ENCODE measurements at regions not wholly inside any gene's neighbourhood (a gene's known extent, or its start where the extent isn't known, plus 50 kb on each side); places are given as distances from the start of the nearest gene placed in this dataset.
A peak's percentile ranks its signal among the peaks of the same experiment; 100 is the strongest.

DNA sequence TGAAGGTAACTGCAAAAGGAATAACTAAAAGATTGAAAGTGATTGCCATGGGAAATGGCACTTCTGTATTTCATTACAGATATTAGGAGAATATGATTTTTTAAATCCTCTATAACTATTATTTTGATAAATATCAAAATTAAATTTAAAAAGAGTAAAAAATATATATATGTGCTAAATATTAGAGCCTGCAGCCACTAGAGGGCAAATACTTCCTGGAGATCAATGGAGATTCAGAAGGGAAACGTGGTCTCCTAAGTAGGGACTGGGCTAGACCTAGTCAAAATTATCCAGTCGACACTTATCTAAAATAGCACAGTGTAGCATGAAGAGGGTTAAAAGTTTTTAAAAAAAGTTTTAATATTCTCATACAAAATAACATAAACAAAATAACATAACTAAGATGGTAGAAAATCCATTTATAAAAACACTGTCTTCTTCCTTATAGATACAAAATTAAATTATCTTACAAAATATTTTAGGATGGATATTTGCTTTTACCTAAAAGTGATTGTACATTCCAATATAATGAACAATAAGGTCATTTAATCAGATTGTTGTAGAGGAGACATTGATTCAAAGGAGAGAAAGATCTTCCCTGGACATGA is 434.3 kb downstream of the MDFIC start:
- Mint-ChIP-seq H3K27ac (no peak overlapping the region), H3K27me3 (peaks cover 5% of the 10 kb centered on the region), H3K4me1 (peaks cover 12% of the 10 kb centered on the region), H3K9me3 (ENCODE audit: insufficient read depth) (no peaks in the 10 kb centered on the region), H3K4me3 (no peak overlapping the region)
- H3K36me3 ChIP-seq (replicated peaks in 1 of 2; ENCODE audit: control extremely low read depth in 1 of 2, control insufficient read depth in 1 of 2, extremely low read depth in 1 of 2, insufficient read depth in 2 of 2, low read length in 1 of 2): no peaks in the 10 kb centered on the region
- ATAC-seq (ENCODE audit: low read depth): no peak
- H2AFZ ChIP-seq (ENCODE audit: insufficient read depth, low read depth, low read length, poor library complexity, severe bottlenecking): no peak overlapping the region
- intact Hi-C loops (cut with micrococcal nuclease): loop anchor here (5.0 kb wide), 1 partner anchor 91 kb away; no protein-coding TSS in a partner anchor
- no peaks in the 10 kb centered on the region for H4K20me1 ChIP-seq (ENCODE audit: control insufficient read depth, insufficient read depth, low read length, poor library complexity, severe bottlenecking)
- ChIA-PET CTCF (interaction anchor here (1.0 kb wide), 1 partner anchor 120 kb away, joined by 4 read pairs; no protein-coding TSS in a partner anchor), POLR2A (no interaction called here)
- DNase-seq: peak; percentile 37
- no peaks in the 10 kb centered on the region for H3K27me3 ChIP-seq (replicated peaks in 1 of 4; ENCODE audit: control extremely low read depth in 1 of 4, control insufficient read depth in 3 of 4, insufficient read depth in 4 of 4, low read length in 3 of 4)
- WGBS (ENCODE audit: insufficient coverage): no CpG with 5 or more reads among the region's 2 CpGs
- no peak overlapping the region for H3K9ac ChIP-seq (ENCODE audit: low read length)
- no peak overlapping the region for H3K4me2 ChIP-seq (replicated peaks; ENCODE audit: low read depth, low read length, poor library complexity, severe bottlenecking)
- no peak overlapping the region for H3K27ac ChIP-seq (ENCODE audit: low read length in 2 of 2)
- H3K4me3 ChIP-seq (ENCODE audit: control extremely low read depth in 1 of 5, extremely low read depth in 1 of 5, insufficient read depth in 1 of 5, low read depth in 2 of 5, low read length in 4 of 5): no peak overlapping the region
- TF ChIP-seq EZH2 (IDR thresholded peaks at IDR 0.05; ENCODE audit: borderline replicate concordance, insufficient read depth, low read depth, low read length, poor library complexity, severe bottlenecking): no peak
- TF ChIP-seq, protein P1, sequence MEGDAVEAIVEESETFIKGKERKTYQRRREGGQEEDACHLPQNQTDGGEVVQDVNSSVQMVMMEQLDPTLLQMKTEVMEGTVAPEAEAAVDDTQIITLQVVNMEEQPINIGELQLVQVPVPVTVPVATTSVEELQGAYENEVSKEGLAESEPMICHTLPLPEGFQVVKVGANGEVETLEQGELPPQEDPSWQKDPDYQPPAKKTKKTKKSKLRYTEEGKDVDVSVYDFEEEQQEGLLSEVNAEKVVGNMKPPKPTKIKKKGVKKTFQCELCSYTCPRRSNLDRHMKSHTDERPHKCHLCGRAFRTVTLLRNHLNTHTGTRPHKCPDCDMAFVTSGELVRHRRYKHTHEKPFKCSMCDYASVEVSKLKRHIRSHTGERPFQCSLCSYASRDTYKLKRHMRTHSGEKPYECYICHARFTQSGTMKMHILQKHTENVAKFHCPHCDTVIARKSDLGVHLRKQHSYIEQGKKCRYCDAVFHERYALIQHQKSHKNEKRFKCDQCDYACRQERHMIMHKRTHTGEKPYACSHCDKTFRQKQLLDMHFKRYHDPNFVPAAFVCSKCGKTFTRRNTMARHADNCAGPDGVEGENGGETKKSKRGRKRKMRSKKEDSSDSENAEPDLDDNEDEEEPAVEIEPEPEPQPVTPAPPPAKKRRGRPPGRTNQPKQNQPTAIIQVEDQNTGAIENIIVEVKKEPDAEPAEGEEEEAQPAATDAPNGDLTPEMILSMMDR (IDR thresholded peaks at IDR 0.05): peak; percentile 72
- H3K9me3 ChIP-seq (ENCODE audit: control extremely low read depth in 1 of 3, control insufficient read depth in 2 of 3, insufficient read depth in 1 of 3, low read length in 2 of 3): no peaks in the 10 kb centered on the region
- no peaks in the 10 kb centered on the region for H3K79me2 ChIP-seq (ENCODE audit: control insufficient read depth, insufficient read depth, low read length)
- peaks cover 0 to 6% of the 10 kb centered on the region in 2 donors for H3K4me1 ChIP-seq (ENCODE audit: control insufficient read depth in 2 of 2, insufficient read depth in 2 of 2, low read length in 2 of 2)

DNA sequence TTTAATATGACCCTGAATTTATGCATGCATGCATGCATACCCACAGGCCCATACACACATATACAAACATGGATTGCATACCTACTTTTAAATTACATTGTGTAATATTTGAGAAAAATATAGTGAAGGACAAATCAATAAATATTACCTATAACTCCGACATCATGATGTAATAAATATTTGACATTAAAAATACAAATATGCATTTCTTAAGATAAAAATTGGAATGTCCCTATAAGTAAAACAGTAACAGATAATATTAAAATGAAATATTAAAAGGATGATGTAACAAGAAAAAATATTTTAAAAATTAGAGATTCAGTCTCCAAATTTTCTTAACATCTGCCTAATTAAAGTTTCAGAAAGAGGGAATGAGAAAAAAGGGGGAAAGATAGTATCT is 433.0 kb downstream of the MDFIC start:
- Histone ChIP-seq H3K9ac (ENCODE audit: low read length) (no peak overlapping the region), H3K4me2 (replicated peaks; ENCODE audit: low read depth, low read length, poor library complexity, severe bottlenecking) (no peak overlapping the region), H2AFZ (ENCODE audit: insufficient read depth, low read depth, low read length, poor library complexity, severe bottlenecking) (no peak overlapping the region), H3K36me3 (replicated peaks in 1 of 2; ENCODE audit: control extremely low read depth in 1 of 2, control insufficient read depth in 1 of 2, extremely low read depth in 1 of 2, insufficient read depth in 2 of 2, low read length in 1 of 2) (no peaks in the 10 kb centered on the region), H3K27ac (ENCODE audit: low read length in 2 of 2) (no peak overlapping the region), H3K27me3 (replicated peaks in 1 of 4; ENCODE audit: control extremely low read depth in 1 of 4, control insufficient read depth in 3 of 4, insufficient read depth in 4 of 4, low read length in 3 of 4) (no peaks in the 10 kb centered on the region), H3K4me3 (ENCODE audit: control extremely low read depth in 1 of 5, extremely low read depth in 1 of 5, insufficient read depth in 1 of 5, low read depth in 2 of 5, low read length in 4 of 5) (no peak overlapping the region), H3K9me3 (ENCODE audit: control extremely low read depth in 1 of 3, control insufficient read depth in 2 of 3, insufficient read depth in 1 of 3, low read length in 2 of 3) (no peaks in the 10 kb centered on the region), H4K20me1 (ENCODE audit: control insufficient read depth, insufficient read depth, low read length, poor library complexity, severe bottlenecking) (no peaks in the 10 kb centered on the region), H3K79me2 (ENCODE audit: control insufficient read depth, insufficient read depth, low read length) (no peaks in the 10 kb centered on the region), H3K4me1 (ENCODE audit: control insufficient read depth in 2 of 2, insufficient read depth in 2 of 2, low read length in 2 of 2) (peaks cover 0 to 6% of the 10 kb centered on the region in 2 donors)
- intact Hi-C loops (cut with micrococcal nuclease): loop anchor here (1.0 to 5.0 kb wide), 2 partner anchors 92 to 121 kb away; no protein-coding TSS in a partner anchor
- ATAC-seq (ENCODE audit: low read depth) (no peak), DNase-seq (no peak)
- ChIA-PET CTCF (no interaction called here), POLR2A (no interaction called here)
- Mint-ChIP-seq H3K4me3 (no peak overlapping the region), H3K4me1 (peaks cover 11% of the 10 kb centered on the region), H3K9me3 (ENCODE audit: insufficient read depth) (no peaks in the 10 kb centered on the region), H3K27me3 (peaks cover 8% of the 10 kb centered on the region), H3K27ac (no peak overlapping the region)
- no CpG with 5 or more reads among the region's 1 CpG for WGBS (ENCODE audit: insufficient coverage)
- no peak for TF ChIP-seq EZH2 (IDR thresholded peaks at IDR 0.05; ENCODE audit: borderline replicate concordance, insufficient read depth, low read depth, low read length, poor library complexity, severe bottlenecking)
- TF ChIP-seq, protein P1 (IDR thresholded peaks at IDR 0.05): no peak
